HL-60 (cell line): ENCODE measurements at regions not wholly inside any gene's neighbourhood (a gene's known extent, or its start where the extent isn't known, plus 50 kb on each side); places are given as distances from the start of the nearest gene placed in this dataset.

Source experiments
- DNase-seq, 2 experiments: peaks; one replicate each; pipeline ENCODE4 v3.0.0-alpha.2; 2010 to 2020; ENCODE audit warnings: low read depth in 1 of 2, low spot score in 1 of 2
- H3K27ac ChIP-seq: fragments of 250-450 bp; sonication (Bioruptor Pico); replicated peaks from 2 replicates; pipeline ENCODE4 v1.5.1; 2020; ENCODE audit warnings: mild to moderate bottlenecking, moderate library complexity
- H3K27me3 ChIP-seq: fragments of 250-450 bp; sonication (Bioruptor Pico); 2 replicates; pipeline ENCODE4 v1.5.1; 2021; ENCODE audit warnings: mild to moderate bottlenecking, moderate library complexity; ENCODE audit not compliant: insufficient read depth, poor library complexity, severe bottlenecking
- H3K4me3 ChIP-seq: replicated peaks from 2 replicates; pipeline ENCODE4 v1.5.1; 2011; ENCODE audit warnings: mild to moderate bottlenecking, control low read depth, low read length; ENCODE audit not compliant: insufficient read depth
- CTCF ChIP-seq: IDR thresholded peaks from one replicate; pipeline ENCODE4 v1.5.1; 2011; ENCODE audit warnings: low read length, control low read depth, inconsistent platforms; ENCODE audit not compliant: insufficient read depth
- GABPA ChIP-seq: IDR thresholded peaks from 2 replicates; pipeline ENCODE4 v1.6.1; 2012; ENCODE audit warnings: low read depth
- POLR2AphosphoS5 ChIP-seq: IDR thresholded peaks from 2 replicates; pipeline ENCODE4 v1.6.1; 2012; ENCODE audit warnings: low read depth
- REST ChIP-seq: IDR thresholded peaks from 2 replicates; pipeline ENCODE4 v1.6.1; 2012; ENCODE audit warnings: low read depth; ENCODE audit not compliant: insufficient replicate concordance
- SPI1 ChIP-seq: IDR thresholded peaks from 2 replicates; pipeline ENCODE4 v1.6.1; 2012; ENCODE audit warnings: low read depth, mild to moderate bottlenecking, borderline replicate concordance

DNA sequence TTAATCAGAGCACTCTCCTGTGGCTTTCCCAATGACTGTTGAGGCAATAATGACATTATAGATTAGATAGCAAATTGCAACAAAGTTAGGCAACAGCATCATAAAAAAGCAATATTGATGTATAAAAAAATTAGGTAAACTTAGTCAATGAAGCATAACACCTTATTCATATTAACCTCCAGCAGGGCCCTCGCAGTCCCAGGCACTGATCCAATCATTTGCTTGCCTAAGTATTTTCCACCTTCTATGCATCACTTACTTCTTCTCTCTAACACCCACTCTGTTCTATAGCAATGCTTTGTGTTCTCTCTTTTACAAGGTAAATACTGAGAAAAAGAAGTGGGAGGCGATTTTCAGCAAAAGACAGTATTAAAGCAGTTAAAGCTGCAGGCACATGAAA, 833.5 kb upstream of the ADGRL3 start:
- no peak for TF ChIP-seq GABPA
- TF ChIP-seq CTCF, result no peak
- TF ChIP-seq REST, result no peak
- no peak for TF ChIP-seq SPI1
- no peak for TF ChIP-seq POLR2AphosphoS5
- Histone ChIP-seq H3K4me3 (no peak overlapping the region), H3K27ac (no peak overlapping the region), H3K27me3 (no peaks in the 10 kb centered on the region)
- no peak for DNase-seq

DNA sequence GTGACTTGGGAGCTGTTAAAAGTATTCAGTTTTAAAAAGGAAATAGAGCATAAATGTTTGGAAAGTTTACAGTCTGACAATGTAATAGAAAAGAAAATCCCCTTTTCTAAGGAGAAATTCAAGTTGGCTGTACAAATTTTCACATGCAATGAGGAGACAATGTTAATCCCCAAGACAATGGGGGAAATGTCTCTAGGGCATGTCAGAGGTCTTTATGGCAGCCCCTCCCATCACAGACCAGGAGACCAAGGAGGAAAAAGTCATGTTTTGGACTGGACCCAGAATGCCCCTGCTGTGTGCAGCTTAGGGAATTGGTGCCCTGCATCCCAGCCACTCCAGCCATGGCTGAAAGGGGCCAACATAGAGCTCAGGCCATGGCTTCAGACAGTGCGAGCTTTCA, 831.1 kb upstream of the ADGRL3 start:
- H3K4me3 ChIP-seq, result no peak overlapping the region
- no peak overlapping the region for H3K27ac ChIP-seq
- TF ChIP-seq POLR2AphosphoS5, result no peak
- no peak for TF ChIP-seq GABPA
- TF ChIP-seq CTCF, result no peak
- TF ChIP-seq REST, result no peak
- no peak for TF ChIP-seq SPI1
- H3K27me3 ChIP-seq, result no peaks in the 10 kb centered on the region
- DNase-seq, result no peak

GRCh38 chr4:60378010-60378409, 822.1 kb upstream of the ADGRL3 start:
- DNase-seq, result no peak
- TF ChIP-seq POLR2AphosphoS5, result no peak
- H3K27me3 ChIP-seq, result no peaks in the 10 kb centered on the region
- no peak overlapping the region for H3K27ac ChIP-seq
- H3K4me3 ChIP-seq, result no peak overlapping the region

DNA sequence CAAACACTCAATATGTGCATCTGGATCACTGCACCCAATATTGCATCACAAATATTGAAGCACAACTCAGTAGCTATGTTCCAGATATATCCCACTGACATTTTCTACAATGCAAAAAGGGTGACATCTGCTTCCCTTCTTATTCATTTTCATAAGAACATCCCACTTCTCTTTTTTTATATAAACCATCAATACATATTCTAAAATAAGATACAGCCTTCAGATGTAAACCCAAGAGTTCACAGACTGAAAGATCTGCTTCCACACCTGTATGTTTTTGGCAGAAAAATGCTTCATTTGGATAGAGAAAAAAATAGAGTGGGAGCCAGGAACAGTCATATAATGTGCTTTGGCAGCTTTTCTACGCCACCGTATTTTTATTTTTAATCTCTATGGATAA, 815.6 kb upstream of the ADGRL3 start:
- DNase-seq, result no peak
- Histone ChIP-seq H3K4me3 (no peak overlapping the region), H3K27ac (no peak overlapping the region), H3K27me3 (no peaks in the 10 kb centered on the region)
- TF ChIP-seq SPI1 (no peak), CTCF (no peak), POLR2AphosphoS5 (no peak), GABPA (no peak), REST (no peak)
